IPS-18a (cell line): ENCODE measurements at regions not wholly inside any gene's neighbourhood (a gene's known extent, or its start where the extent isn't known, plus 50 kb on each side); places are given as distances from the start of the nearest gene placed in this dataset.
"Not testable (repeated sequence)": the region's sequence is repeated elsewhere in the genome, so short reads cannot be mapped to it uniquely, and the experiment has no call there.

Experiments used
- H3K27ac ChIP-seq: one replicate; pipeline ENCODE4 v1.5.1; 2013; ENCODE audit warnings: low read length
- H3K27me3 ChIP-seq: one replicate; pipeline ENCODE4 v1.6.1; 2013; ENCODE audit warnings: mild to moderate bottlenecking, low read length; ENCODE audit not compliant: control insufficient read depth, insufficient read depth
- H3K36me3 ChIP-seq: one replicate; pipeline ENCODE4 v1.6.1; 2013; ENCODE audit warnings: low read depth, low read length; ENCODE audit not compliant: control insufficient read depth
- H3K4me1 ChIP-seq: one replicate; pipeline ENCODE4 v1.6.1; 2013; ENCODE audit warnings: low read depth, low read length; ENCODE audit not compliant: control insufficient read depth
- H3K4me3 ChIP-seq: one replicate; pipeline ENCODE4 v1.5.1; 2013; ENCODE audit warnings: low read length
- H3K9ac ChIP-seq: one replicate; pipeline ENCODE4 v1.6.1; 2013; ENCODE audit warnings: mild to moderate bottlenecking, low read length, moderate library complexity
- H3K9me3 ChIP-seq: one replicate; pipeline ENCODE4 v1.6.1; 2013; ENCODE audit warnings: low read depth, low read length; ENCODE audit not compliant: control insufficient read depth

DNA sequence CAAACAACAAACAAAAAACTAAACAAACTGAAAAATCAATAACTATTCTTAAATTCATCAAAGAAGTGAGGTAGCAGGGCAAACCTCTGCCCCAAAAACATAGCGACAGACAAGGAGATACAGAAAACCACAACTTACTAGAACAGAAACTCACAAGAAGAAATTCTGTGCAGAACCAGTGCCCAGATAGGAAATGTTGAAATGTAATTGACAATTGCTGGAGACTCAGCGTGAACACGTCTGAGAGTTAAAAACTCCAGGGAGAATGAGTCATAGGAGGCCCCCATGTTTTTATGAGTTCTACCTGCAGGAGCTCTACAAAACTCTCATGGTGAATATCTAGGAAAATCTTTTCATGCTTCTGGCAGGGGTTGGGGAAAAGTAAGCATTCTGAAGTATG is 95.5 kb upstream of the SETMAR start:
- Histone ChIP-seq H3K27ac (no peak overlapping the region), H3K27me3 (no peaks in the 10 kb centered on the region), H3K9ac (no peak overlapping the region), H3K9me3 (no peaks in the 10 kb centered on the region), H3K36me3 (no peaks in the 10 kb centered on the region), H3K4me1 (no peaks in the 10 kb centered on the region), H3K4me3 (no peak overlapping the region)

DNA sequence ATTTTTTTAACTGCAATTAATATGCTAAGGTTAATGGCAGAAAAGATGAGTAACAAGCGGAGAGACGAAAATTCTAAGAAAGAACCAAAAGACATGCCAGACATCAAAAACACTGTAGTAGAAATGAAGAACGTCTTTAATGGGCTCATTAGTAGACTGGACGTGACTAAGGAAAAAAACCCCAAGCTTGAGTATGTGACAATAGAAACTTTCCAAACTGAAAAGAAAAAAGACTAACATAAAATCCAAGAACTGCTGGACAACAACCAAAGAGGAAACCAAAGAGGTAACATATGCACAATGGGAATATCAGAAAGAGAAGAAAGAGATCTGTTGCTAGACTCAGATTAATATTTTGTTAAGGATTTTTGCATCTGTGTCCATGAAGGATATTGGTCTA is 94.6 kb upstream of the SETMAR start:
- Histone ChIP-seq H3K4me1 (no peaks in the 10 kb centered on the region), H3K9me3 (no peaks in the 10 kb centered on the region), H3K27me3 (no peaks in the 10 kb centered on the region), H3K4me3 (no peak overlapping the region), H3K9ac (no peak overlapping the region), H3K27ac (no peak overlapping the region), H3K36me3 (no peaks in the 10 kb centered on the region)

DNA sequence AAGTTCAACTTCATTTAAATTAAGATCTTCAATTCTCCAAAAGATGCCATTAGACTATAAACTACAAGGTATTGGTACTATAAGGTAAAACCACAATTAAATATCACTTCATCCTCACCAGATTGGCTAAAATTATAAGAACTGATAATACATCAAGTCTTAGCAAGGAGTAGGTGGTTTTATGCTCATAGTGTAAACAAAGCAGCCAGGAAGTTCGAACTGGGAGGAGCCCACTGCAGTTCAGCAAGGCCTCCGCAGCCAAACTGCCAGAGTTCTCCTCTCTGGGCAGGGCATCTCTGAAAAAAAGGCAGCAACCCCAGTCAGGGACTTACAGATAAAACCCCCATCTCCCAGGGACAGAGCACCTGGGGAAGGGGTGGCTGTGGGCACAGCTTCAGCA is 91.6 kb upstream of the SETMAR start:
- Histone ChIP-seq H3K9me3 (no peaks in the 10 kb centered on the region), H3K27me3 (no peaks in the 10 kb centered on the region), H3K27ac (no peak overlapping the region), H3K9ac (no peak overlapping the region), H3K4me3 (no peak overlapping the region), H3K36me3 (no peaks in the 10 kb centered on the region), H3K4me1 (no peaks in the 10 kb centered on the region)

DNA sequence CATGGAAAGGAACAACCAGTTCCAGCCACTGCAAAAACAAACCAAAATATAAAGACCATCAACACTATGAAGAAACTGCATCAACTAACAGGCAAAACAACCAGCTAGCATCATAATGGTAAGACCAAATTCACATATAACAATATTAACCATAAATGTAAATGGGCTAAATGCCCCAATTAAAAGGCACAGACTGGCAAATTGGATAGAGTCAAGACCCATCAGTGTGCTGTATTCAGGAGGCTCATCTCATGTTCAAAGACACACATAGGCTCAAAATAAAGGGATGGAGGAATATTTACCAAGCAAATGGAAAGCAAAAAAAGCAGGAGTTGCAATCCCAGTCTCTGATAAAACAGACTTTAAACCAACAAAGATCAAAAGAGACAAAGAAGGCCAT is 89.7 kb upstream of the SETMAR start:
- H3K4me3 ChIP-seq, H3K9me3 ChIP-seq, H3K27ac ChIP-seq, H3K4me1 ChIP-seq, H3K9ac ChIP-seq, H3K27me3 ChIP-seq, H3K36me3 ChIP-seq: not testable (repeated sequence)

DNA sequence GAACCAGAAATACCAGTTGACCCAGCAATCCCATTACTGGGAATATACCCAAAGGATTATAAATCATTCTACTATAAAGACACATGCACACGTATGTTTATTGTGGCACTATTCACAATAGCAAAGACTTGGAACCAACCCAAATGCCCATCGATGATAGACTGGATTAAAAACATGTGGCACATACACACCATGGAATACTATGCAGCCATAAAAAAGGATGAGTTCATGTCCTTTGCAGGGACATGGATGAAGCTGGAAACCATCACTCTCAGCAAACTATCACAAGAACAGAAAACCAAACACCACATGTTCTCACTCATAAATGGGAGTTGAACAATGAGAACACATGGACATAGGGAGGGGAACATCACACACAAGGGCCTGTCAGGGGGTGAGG is 86.2 kb upstream of the SETMAR start:
- H3K27me3 ChIP-seq, H3K9ac ChIP-seq, H3K36me3 ChIP-seq, H3K4me1 ChIP-seq, H3K4me3 ChIP-seq, H3K9me3 ChIP-seq, H3K27ac ChIP-seq: not testable (repeated sequence)

DNA sequence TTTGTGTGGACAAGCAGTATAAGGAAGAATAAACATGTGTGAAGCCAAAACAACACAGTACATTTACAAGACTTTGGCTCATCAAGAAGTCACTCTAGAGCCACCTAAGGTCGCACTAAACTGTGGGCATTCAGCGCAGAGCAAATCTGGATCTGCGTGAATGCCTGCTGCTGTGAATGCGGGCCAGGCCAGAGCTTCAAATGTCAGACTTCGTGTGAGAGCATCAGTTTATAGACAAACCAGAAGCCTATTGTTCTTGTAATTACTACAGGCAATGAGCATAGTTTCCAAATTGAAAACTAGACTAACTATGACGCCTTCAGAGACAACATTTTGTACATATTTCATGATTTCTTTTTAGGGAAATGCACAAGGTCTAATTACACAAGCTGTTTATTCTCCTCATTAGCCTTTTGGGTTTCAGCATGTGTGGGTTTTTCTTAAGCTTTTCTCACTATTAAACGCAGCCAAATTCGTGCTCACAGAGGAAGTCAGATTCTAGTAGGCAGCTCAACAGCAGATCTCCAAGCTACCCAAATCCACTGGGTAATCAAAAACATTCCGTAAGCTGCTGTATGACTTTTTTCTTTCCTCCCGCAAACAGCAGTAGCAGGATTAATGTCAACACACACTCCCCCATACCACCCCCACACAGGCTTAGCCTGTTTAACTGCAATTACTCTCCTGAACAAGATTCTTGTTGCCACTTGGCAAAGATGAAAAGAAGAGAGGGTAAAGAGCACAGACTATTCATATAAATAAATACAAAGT is 84.5 kb upstream of the SETMAR start:
- H3K4me3 ChIP-seq = no peak overlapping the region
- H3K9me3 ChIP-seq = no peaks in the 10 kb centered on the region
- H3K36me3 ChIP-seq = no peaks in the 10 kb centered on the region
- H3K9ac ChIP-seq = no peak overlapping the region
- no peaks in the 10 kb centered on the region for H3K27me3 ChIP-seq
- H3K4me1 ChIP-seq = no peaks in the 10 kb centered on the region
- H3K27ac ChIP-seq = no peak overlapping the region

DNA sequence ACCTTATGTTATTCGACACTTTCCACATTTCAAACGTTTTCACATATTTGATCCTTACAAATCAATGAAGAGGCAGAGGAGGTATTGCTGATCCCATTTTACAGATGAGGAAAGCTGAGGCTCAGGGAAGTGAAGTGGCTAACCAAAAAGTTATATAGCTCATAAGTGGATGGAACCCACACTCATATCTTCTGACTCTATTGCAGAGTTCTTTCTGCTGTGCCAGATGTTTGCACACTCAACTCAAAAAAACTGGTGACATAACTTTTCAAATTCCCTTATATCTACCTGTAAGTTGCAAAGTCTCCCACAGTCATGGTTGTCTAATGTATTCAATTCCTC is 84.0 kb upstream of the SETMAR start:
- no peaks in the 10 kb centered on the region for H3K9me3 ChIP-seq
- H3K36me3 ChIP-seq = no peaks in the 10 kb centered on the region
- no peak overlapping the region for H3K4me3 ChIP-seq
- no peak overlapping the region for H3K27ac ChIP-seq
- H3K4me1 ChIP-seq = no peaks in the 10 kb centered on the region
- H3K27me3 ChIP-seq = no peaks in the 10 kb centered on the region
- H3K9ac ChIP-seq = no peak overlapping the region

DNA sequence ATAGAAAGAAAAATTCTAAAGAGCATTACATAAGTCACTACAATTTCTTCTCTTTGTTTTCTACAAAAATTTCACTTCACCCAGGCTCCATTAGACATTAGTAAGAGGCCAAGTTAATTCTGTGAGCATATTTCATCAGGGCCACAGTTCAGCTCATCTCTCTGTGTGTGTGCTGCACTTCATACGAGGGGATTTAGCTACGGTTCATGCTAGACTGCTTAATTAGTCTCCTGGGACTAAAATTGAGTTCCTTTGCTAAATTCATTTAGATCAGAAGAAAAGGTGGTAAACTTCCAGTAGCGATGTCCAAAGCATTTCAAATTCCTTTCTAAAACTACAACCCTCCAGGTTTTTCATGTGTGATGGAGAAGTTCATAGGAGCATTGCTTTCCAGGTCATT is 83.1 kb upstream of the SETMAR start:
- no peaks in the 10 kb centered on the region for H3K27me3 ChIP-seq
- H3K4me1 ChIP-seq = no peaks in the 10 kb centered on the region
- no peak overlapping the region for H3K4me3 ChIP-seq
- H3K9ac ChIP-seq = no peak overlapping the region
- no peaks in the 10 kb centered on the region for H3K9me3 ChIP-seq
- no peak overlapping the region for H3K27ac ChIP-seq
- no peaks in the 10 kb centered on the region for H3K36me3 ChIP-seq

DNA sequence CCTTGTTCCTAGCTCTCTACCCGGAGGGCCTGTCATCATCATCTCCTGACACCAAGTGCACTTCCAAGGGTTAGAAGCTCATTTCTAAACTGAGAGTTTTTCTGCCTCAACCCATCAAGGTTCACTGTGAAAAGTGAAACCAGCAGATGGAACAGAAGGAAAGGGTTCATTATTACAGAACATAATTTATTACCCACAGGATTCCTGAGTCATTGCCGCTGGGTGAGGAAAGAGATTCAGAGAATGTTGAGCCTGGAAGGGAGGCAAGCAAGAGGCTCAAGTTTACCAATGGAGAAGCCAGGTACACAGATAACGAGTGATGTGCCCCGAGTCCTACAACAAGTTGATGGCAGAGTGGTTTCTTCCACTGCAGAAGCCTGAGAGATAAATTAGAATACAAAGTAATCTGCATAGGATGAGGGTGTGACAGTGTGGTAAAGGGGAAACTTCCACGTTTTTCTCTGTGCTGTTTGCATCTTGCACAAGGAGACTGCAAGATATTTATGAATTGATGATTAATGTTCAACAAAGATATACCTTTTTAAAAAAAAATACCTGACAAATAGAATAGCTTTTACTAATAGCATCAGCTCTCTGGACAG is 80.5 kb upstream of the SETMAR start:
- Histone ChIP-seq H3K9me3 (no peaks in the 10 kb centered on the region), H3K4me3 (no peak overlapping the region), H3K27me3 (no peaks in the 10 kb centered on the region), H3K4me1 (no peaks in the 10 kb centered on the region), H3K9ac (no peak overlapping the region), H3K36me3 (no peaks in the 10 kb centered on the region), H3K27ac (no peak overlapping the region)

DNA sequence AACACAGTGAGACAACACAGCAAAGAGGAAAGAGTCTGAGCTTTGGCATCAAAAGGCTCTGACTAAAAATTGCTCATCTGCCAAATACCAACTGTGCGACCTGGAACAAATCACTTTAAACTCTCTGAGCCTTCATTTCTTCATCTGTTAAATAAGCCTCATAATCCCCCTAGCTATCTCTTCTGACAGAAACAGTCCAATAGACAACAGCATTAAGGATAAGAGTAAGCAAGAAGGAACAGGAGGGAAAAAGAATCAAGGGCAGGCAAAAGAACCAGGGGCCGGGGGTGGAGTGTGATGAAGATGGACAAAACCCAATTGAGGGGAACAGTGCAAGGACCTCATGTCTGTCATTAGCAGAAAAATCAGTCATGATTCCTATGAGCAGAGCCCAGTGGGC is 79.4 kb upstream of the SETMAR start:
- H3K9ac ChIP-seq = no peak overlapping the region
- no peak overlapping the region for H3K4me3 ChIP-seq
- no peaks in the 10 kb centered on the region for H3K4me1 ChIP-seq
- H3K36me3 ChIP-seq = no peaks in the 10 kb centered on the region
- H3K27ac ChIP-seq = no peak overlapping the region
- no peaks in the 10 kb centered on the region for H3K27me3 ChIP-seq
- H3K9me3 ChIP-seq = no peaks in the 10 kb centered on the region

DNA sequence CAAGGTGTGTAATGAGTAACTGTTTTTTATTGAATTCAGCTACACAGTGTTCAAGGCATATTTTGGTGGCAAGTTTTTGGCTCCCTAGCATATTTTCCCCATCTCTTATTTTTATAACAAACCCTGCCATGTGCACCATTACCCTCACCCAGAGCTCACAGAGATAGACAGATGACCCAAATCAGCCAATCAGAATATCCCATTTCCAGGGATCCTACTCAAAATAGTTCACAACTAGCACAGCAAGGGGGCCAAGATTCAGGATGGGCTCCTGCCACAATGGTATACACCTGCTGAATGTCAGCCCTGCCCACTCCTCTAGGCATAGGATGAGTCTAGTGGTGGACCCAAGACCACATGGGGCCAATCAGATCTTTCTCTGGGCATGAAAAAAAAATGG is 78.8 kb upstream of the SETMAR start:
- Histone ChIP-seq H3K9me3 (no peaks in the 10 kb centered on the region), H3K27me3 (no peaks in the 10 kb centered on the region), H3K27ac (no peak overlapping the region), H3K36me3 (no peaks in the 10 kb centered on the region), H3K4me3 (no peak overlapping the region), H3K9ac (no peak overlapping the region), H3K4me1 (no peaks in the 10 kb centered on the region)

DNA sequence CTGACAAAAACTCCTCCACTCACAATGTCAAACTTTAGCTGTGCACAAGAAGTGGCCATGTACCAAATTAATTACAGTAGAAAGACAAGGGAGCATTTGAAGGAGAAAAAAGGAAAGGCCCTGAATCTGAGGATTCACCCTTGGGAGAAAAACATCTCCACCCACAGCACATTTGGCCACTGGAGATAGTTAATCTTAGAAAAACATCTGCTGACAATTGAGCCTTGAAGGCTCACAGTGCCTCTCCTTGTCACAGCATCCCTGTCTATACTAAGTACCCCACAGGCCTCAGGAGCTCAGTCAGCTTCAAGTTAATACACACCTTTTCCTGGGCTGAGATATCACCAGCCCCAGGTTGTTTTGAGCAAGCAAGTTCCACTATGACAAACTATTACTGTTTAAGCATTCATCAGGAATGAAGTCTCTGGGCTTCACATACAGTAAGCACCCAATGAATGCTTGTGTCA is 78.1 kb upstream of the SETMAR start:
- no peaks in the 10 kb centered on the region for H3K36me3 ChIP-seq
- H3K9me3 ChIP-seq = no peaks in the 10 kb centered on the region
- H3K9ac ChIP-seq = no peak overlapping the region
- no peak overlapping the region for H3K4me3 ChIP-seq
- no peak overlapping the region for H3K27ac ChIP-seq
- no peaks in the 10 kb centered on the region for H3K27me3 ChIP-seq
- no peaks in the 10 kb centered on the region for H3K4me1 ChIP-seq
